Left lung (tissue), 4 donors: ENCODE measurements at regions not wholly inside any gene's neighbourhood (a gene's known extent, or its start where the extent isn't known, plus 50 kb on each side); places are given as distances from the start of the nearest gene placed in this dataset.

Experiments
- ATAC-seq: fragments of 200-7000 bp; cut with Tn5 transposase; one replicate; pipeline ENCODE4 v1.9.1; 2020; ENCODE audit warnings: moderate library complexity
- DNase-seq, 4 donors: peaks; one replicate each; pipeline ENCODE4 v3.0.0-alpha.2; 2013 to 2020
- H3K27ac ChIP-seq, 2 donors: fragments of 200-600 bp; sonication (generic) in 1 of 2; one replicate each; pipeline versions ENCODE4 v1.5.0 to v1.8.0; 2020 to 2021
- H3K27me3 ChIP-seq, 2 donors: fragments of 200-600 bp; sonication (generic) in 1 of 2; one replicate each; pipeline versions ENCODE4 v1.5.0 to v1.8.0; 2020 to 2021
- H3K36me3 ChIP-seq, 2 donors: fragments of 200-600 bp; sonication (generic) in 1 of 2; one replicate each; pipeline versions ENCODE4 v1.5.0 to v1.8.0; 2020 to 2021
- H3K4me1 ChIP-seq, 2 donors: fragments of 200-600 bp; one replicate each; pipeline ENCODE4 v1.8.0; 2021
- H3K4me3 ChIP-seq, 2 donors: fragments of 200-600 bp; sonication (generic) in 1 of 2; one replicate each; pipeline versions ENCODE4 v1.5.0 to v1.8.0; 2020 to 2021; ENCODE audit warnings: mild to moderate bottlenecking in 1 of 2
- H3K9me3 ChIP-seq, 2 donors: fragments of 200-600 bp; sonication (generic) in 1 of 2; one replicate each; pipeline versions ENCODE4 v1.5.0 to v1.8.0; 2020 to 2021
- CTCF ChIP-seq, 2 donors: fragments of 200-600 bp; sonication (generic) in 1 of 2; IDR thresholded peaks; one replicate each; pipeline versions ENCODE4 v1.5.0 to v1.8.0; 2021; ENCODE audit warnings: antibody characterized with exemption in 2 of 2
- intact Hi-C, 2 donors: fragments of 100-400 bp; cut with DNase I; formaldehyde crosslinking; loops; one replicate each; pipeline versions ENCODE4 v1.11.2 to v1.14.2; 2022
- donor health status: DM: no; HTN: yes; CAD: no.
- donor health status: DM: no; HTN: no; CAD: no.

GRCh38 chrX:4373791-4374190 lies 660.3 kb upstream of the PRKX start:
- no peak for TF ChIP-seq CTCF (IDR thresholded peaks at IDR 0.05)
- Histone ChIP-seq H3K9me3 (no peaks in the 10 kb centered on the region), H3K27me3 (no peaks in the 10 kb centered on the region), H3K27ac (no peak overlapping the region), H3K36me3 (no peaks in the 10 kb centered on the region), H3K4me1 (no peaks in the 10 kb centered on the region), H3K4me3 (no peak overlapping the region)
- ATAC-seq = no peak
- DNase-seq = no peak
- intact Hi-C loops = no loop called here

DNA sequence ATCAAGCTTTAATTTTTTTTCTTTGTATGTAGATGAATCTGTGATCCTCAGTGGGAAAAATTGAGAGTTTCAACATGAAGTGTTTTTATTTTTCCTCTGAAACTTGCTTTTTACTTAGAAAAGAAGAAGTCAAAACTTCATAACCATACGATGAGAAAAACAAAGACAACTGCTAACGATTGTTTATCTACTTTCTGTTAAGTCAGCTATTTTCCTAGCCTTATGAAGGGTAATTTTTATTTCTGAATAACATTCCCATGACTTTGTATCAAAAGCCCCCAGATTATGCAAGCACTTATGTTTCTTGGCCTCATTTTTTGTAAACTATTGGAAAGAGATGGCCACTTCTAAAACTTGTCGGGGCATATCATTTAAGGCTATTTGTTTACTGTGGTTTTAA lies 645.1 kb upstream of the PRKX start:
- Histone ChIP-seq H3K9me3 (no peaks in the 10 kb centered on the region), H3K27ac (no peak overlapping the region), H3K36me3 (no peaks in the 10 kb centered on the region), H3K4me1 (no peaks in the 10 kb centered on the region), H3K4me3 (no peak overlapping the region), H3K27me3 (no peaks in the 10 kb centered on the region)
- DNase-seq (no peak), ATAC-seq (no peak)
- intact Hi-C loops = no loop called here
- no peak for TF ChIP-seq CTCF (IDR thresholded peaks at IDR 0.05)

- Histone ChIP-seq H3K27me3 (no peaks in the 10 kb centered on the region), H3K27ac (no peak overlapping the region), H3K9me3 (no peaks in the 10 kb centered on the region), H3K4me1 (no peaks in the 10 kb centered on the region), H3K36me3 (no peaks in the 10 kb centered on the region), H3K4me3 (no peak overlapping the region)
- intact Hi-C loops = no loop called here
- ATAC-seq = no peak
- TF ChIP-seq CTCF (IDR thresholded peaks at IDR 0.05) = no peak
- DNase-seq = no peak
Observed at GRCh38 chrX:4322916-4323315, 609.5 kb upstream of the PRKX start.

- intact Hi-C loops = no loop called here
- no peaks in the 10 kb centered on the region for H3K4me1 ChIP-seq
- no peak overlapping the region for H3K4me3 ChIP-seq
- no peaks in the 10 kb centered on the region for H3K9me3 ChIP-seq
- ATAC-seq (no peak), DNase-seq (no peak)
- H3K27ac ChIP-seq = no peak overlapping the region
- no peaks in the 10 kb centered on the region for H3K27me3 ChIP-seq
- TF ChIP-seq CTCF (IDR thresholded peaks at IDR 0.05) = no peak
- H3K36me3 ChIP-seq = no peaks in the 10 kb centered on the region
Observed at GRCh38 chrX:4320436-4320947, 607.0 kb upstream of the PRKX start.

- DNase-seq = no peak
- H3K9me3 ChIP-seq = no peaks in the 10 kb centered on the region
- H3K4me1 ChIP-seq = no peaks in the 10 kb centered on the region
- no peak for ATAC-seq
- intact Hi-C loops = no loop called here
- no peaks in the 10 kb centered on the region for H3K36me3 ChIP-seq
- no peak overlapping the region for H3K4me3 ChIP-seq
- no peaks in the 10 kb centered on the region for H3K27me3 ChIP-seq
- no peak for TF ChIP-seq CTCF (IDR thresholded peaks at IDR 0.05)
- H3K27ac ChIP-seq = no peak overlapping the region
Observed at GRCh38 chrX:4315891-4316290, 602.4 kb upstream of the PRKX start.
